GM04503 (cell line): ENCODE measurements at regions not wholly inside any gene's neighbourhood (a gene's known extent, or its start where the extent isn't known, plus 50 kb on each side); places are given as distances from the start of the nearest gene placed in this dataset.
"Not testable (repeated sequence)": the region's sequence is repeated elsewhere in the genome, so short reads cannot be mapped to it uniquely, and the experiment has no call there.

Source experiments
- DNase-seq: peaks from one replicate; pipeline ENCODE4 v3.0.0-alpha.2; 2012; ENCODE audit warnings: low read depth

GRCh38 chr20:17873410-17874270, 95.0 kb downstream of the SNX5 start:
- peak; percentile 82 for DNase-seq

DNA sequence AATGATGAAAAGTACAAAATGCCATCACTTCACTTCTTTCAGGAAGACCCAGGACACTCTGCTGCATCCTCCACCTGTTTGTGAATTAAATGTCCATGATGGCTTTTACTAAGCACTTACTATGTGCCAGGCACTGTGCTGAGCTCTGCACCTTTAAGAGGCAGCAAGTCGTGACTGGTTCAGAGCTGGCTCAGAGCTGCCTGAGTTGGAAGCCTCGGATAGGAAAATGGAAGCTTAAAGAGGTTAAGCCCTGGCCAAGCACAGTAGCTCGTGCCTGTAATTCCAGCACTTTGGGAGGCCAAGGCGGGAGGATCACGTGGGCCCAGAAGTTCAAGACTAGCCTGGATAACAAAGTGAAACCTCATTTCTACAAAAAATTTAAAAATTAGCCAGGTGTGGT, 95.6 kb downstream of the SNX5 start:
- DNase-seq: no peak

DNA sequence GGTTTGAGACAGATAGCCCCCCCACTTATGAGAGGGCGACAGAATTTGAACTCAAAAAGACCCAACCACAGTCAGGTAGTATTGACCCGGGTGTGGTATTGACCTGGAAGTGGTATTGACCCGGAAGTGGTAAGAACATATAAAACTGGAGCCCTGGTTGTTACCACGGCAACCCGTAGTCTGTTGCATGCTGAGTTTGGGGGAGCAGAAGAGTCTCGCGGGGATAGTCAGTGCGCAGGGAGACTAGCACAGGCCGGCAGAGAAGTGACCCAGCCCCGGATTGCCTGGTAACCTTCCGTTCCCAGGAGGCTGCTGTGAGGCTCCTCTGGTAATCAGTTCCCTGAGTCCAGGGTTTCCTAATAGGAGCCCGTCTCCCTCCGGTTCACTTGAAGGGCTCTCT, 96.2 kb downstream of the SNX5 start:
- no peak for DNase-seq

DNA sequence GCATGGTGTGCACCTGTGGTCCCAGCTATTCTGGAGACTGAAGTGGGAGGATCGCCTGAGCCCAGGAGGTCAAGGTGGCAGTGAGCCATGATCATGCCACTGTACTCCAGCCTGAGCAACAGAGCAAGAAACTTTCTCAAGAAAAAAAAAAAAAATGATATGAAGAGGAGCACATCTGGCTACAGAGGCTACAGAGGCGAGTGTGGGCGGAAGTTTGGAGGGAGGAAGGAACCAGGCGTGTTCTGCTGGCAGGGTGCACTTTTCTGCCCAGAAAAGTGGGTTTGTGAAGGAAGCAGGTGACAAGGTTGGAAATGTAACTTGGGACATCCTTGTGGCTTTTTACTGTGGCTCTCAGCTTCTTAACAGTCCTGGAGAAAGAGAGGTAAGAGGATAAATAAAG, 96.7 kb downstream of the SNX5 start:
- DNase-seq: no peak

GRCh38 chr20:17871181-17871580, 97.4 kb downstream of the SNX5 start:
- no peak for DNase-seq

DNA sequence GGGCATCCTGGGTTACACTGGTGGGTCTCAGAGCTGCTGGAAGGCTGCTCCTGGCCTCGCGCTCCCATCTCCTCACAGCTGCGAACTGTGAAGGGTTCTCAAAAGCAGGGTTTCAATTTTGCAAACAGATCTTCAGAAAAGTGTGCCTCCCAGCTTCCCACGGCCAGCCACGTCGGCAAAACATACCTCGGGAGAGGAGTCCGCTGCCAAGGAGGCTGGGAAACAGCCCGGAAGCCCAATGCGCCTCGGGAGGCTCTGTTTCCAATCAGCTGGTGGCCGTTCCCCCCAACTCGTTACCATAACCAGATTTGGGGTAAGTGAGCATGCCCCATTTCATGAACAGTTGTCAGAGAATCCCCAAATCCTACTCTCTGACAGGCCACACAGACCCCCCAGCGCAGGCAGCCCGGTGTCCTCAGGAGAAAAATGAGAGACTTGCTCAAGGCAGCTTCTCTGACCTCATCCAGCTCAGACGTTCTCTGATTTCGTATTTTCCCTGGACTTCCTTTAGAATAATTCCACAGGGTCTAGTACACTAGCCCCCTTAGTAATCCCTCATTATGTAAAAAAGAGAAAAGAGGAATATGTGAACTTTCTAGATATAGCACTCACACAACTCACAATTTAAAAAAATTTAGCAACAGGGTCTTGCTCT, 98.4 kb downstream of the SNX5 start:
- no peak for DNase-seq

DNA sequence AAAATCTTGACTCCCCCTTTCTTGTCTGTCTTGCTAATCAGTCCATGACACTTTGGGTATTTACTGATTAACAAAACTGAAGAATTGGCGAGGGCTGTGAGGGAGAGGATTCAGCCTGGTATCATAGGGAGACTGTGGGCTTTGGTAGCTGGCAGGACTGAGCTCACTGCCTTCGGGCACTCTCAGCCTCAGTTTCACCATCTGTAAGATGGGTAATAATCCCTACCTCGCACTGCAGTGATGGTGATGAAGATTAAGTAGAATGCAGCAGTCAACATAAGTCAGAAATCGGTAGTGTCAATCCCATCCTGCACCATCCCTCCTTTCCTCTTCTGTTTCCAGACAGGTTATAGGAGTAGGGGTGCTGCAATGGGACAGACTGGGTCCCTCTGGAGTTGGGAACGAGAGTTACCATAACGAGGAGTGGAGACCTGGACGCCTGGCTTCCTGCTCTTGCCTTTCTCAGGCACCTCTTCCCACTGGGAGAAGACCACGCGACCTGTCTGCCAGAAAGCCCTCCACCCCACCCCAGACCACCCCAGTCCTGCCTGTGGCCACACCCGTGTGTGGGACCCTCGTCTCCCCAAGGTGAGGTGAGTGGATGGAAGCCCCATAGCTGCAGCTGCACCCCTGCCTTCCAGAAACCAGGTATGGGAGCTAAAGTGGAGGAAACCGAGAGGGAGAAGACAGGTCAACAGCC, 99.1 kb downstream of the SNX5 start:
- DNase-seq: no peak

DNA sequence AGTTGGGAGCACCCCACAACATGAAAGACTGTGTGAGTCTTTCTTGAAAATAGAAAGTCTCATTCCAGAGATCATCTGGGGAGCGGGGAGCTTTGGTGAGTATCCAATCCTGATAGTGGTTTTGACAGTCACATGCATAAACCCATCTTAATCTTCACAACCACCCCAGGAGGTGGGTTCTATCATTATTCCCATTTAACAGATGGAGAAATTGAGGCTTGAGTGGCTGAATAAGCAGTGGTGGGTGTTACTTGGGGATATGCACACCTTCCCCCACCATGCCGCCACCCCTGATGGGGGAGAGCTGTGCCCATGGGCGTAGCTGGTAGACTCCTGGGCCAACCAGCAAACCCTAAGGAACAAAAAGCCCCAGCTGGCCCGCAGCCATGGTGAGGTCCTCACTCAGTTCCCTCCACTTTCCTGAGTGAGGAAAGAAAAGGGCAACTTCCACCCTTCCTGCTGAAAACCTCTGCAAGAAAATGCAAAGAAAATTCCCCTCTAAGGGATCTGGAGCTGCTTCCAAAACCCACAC, 99.8 kb downstream of the SNX5 start:
- DNase-seq: no peak

GRCh38 chr20:17868151-17868550, 100.4 kb downstream of the SNX5 start:
- DNase-seq: no peak

DNA sequence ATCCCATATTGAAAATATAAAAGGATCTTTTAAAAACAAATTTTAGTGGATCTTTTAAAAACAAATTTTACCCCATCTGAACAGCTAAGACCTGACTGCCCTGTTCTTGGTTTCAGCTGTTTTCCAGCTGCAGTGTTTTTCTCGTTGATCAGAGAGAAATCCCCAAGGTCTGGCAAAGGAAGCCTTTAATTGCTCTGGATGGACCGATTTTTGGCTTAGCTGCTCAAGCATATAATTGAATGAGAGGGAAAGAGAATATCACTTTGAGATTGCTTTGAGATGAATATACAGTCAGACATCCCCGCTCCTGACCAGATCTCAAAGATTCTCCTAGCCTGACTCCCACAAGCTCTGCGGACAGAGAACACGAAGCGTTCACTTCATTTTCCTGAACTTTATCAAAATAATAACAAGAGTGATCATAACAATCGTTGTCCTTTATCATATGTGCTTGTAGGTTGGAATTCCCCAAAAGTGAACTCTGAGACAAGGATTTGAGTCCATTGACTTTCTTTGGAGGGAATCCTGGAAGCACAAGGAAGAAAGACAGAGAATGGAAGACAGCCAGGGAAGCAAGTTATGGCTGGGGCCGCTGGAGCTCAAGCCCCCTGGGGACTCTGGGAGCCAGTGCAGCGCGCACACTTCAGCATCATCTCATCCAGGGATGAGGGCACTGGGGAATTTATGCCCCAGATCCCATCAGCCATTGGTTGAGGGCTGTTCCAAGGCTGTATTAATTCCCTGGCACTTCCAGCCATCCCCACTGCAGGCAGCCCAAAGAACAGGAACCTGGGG, 101.3 kb downstream of the SNX5 start:
- DNase-seq: no peak

DNA sequence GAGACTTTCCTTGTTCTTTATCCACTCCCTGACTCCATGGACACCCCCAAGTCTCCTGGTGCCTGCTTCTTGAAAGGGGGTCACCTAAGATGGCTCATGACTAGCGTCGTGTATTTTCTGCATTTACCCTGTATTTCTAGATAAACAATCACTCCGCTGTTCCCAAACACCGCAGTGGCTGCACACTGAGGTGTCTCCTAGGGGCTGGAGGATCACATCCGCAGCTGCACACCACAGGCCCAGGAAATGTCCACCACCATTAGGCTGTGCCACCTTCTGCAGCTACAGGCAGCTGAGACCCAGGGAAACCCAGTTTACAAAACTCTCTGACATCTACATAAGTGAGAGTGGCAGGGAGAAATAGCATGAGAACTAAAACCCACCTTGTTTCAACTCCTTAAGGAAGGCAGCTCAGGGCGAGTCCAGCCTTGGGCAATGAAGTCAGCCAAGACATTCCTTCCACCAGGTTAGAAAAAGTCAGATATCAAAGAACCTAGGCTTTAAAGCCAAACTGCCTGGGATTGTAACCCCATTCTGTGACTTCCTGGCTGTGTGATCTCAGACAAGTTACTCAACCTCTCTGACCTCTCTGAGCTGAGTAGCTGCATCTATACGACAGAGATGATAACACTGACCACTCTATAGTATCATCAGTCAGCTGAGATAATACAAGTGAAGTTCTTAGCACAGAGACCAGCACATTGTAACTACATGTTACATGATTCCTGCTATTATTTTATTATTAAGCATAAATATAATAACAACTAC, 102.2 kb downstream of the SNX5 start:
- no peak for DNase-seq

- no peak for DNase-seq
These were observed 104.9 kb downstream of the SNX5 start for GRCh38 chr20:17863577-17864292.

DNA sequence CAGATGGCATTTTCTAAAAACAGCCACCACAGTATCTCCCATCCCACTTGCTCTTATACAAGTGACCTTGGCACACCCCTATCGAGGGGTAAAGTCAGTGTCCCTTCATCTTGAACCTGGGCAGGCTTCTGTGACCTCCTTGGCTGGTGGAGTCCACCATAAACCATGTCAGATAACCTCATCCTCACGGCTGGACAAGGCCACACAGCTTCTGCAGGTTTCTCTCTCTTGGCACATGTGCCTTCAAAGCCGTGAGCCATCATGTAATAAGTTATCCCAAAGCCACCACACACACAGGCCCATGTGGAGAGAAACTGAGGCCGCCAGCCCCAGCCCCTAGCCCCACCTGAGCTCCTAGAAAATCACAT, 105.4 kb downstream of the SNX5 start:
- DNase-seq: no peak

DNA sequence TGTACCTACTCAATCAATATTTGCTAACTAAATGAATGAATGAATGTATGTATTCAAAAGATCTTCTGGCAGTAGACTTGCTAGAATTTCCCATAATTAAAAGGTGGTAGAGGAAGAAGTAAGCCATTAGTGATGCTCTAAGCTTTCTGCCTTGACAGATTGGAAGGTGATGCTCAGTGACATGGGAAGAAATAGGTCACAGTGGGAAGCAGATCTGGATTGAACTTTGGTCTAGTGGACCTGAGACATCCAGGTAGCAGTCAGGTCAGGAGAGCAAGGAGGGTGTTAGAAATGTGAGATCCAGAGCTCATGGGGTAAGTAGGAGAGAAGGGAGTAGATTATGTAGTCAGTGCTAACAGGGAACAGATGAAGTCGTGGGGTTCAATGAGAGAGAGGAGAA, 106.4 kb downstream of the SNX5 start:
- DNase-seq: no peak

DNA sequence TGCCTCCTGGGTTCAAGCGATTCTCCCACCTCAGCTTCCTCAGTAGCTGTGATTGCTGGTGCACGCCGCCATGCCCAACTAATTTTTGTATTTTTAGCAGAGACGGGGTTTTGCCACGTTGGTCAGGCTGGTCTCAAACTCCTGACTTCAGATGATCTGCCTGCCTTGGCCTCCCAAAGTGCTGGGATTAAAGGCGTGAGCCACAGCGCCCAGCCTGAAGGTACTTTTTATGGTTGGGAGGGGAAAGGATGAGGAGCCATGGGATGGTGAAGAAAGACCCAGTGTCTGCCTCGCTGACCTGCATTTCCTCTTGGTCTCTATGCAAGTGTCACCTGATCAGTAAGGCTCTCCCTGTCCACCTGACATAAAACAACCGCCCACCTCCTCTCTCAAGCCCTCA, 107.0 kb downstream of the SNX5 start:
- DNase-seq: not testable (repeated sequence)

DNA sequence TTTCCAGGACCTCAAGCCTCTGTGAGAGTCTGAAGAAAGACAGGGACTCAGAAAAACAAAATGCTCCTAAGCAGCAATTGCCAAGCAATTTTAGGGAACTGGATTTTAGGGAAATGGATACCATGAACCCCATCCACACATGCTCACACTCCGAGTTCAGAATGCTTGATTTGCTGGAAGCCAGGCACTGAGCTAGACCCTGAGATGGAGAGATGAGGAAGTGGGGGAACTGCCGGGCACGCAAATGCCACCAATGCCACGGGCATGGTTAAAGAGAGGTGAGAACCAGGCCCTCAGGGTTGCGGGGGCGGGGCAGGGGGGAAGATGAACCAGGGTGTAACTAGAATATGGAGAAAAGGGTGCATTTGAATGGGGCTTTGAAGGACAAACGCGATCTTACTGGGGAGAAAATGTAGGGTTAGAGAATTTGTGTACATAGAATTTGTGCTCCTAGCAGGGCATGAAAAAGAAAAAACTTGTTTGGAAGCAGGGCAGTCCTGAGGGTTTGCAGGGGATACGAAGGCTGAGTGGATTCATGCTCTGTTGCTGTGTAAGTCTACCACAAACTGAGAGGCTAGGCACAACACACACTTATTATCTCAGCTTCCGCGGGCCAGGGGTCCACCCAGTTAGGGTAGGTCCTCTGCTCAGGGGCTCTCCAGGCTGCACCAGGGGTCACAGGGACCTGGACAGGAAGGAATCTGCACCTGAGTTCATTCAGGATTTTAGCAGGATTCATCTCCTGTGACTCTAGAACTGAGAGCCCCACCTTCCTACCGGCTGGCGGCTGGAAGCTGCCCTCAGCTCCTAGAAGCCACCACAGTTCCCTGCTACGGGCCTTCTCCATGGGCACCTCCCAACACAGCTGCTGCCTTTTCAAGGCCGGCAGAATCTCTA, 108.0 kb downstream of the SNX5 start:
- no peak for DNase-seq

DNA sequence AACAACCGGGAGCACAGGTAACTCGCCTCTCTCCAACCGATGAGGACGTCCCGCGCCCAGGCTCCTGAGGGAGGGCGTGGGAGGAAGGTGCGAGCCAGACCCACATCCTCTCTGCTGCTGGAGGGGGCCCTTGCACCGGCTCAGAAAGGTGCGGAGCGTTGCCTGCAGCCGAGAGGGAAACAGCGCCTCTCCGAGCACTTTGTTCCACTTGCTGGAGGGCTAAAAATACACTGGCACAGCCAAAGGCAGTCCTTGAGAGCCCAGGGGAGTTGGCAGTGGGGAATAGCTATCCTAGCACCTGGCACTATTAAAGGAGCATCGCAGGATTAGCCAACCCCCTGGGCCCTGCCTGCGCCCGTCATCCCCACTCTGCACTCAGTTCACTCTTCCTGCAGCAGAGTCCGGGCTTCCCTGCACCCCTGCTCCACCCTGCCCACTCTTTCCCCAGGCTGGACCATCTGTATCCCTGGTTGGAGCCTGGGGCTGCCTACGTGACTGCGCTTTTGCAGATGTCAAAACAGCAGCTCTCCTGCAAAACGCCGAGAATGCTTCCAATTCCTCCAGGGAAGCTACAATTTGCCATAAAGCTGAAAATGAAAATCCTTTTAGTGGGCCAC, 108.9 kb downstream of the SNX5 start:
- DNase-seq: no peak

DNA sequence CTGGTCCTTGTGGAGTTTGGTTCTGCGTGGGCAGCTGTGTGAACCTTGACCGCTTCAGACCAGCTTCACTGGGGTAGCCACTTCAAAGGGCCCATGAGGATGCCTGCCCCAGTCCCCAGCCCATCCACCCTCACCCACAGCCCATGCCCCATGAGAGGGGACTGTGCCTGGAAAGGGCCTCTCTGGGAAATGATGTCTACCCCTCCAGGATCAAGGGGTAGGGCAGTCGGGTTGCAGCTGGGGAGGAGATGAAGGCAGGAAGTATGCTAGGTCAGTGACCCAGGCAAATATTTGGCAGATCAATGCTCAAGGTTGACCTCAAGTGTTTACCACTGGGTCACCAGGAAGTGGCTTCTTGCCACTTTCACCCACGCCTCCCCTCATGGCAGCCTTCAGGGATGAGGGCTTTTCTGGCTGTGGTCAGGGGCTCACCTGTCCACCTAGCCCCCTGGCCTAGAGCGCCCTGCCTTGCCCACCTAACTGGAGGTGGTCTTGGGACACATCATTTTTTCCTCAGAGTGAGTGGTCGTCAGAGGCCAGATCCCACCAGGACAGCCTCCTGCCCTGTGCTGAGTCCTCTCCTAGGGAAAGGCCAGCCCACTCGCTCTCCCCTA, 109.5 kb downstream of the SNX5 start:
- no peak for DNase-seq
